ENCODE measurements at regions not wholly inside any gene's neighbourhood (a gene's known extent, or its start where the extent isn't known, plus 50 kb on each side); places are given as distances from the start of the nearest gene placed in this dataset.

DNA sequence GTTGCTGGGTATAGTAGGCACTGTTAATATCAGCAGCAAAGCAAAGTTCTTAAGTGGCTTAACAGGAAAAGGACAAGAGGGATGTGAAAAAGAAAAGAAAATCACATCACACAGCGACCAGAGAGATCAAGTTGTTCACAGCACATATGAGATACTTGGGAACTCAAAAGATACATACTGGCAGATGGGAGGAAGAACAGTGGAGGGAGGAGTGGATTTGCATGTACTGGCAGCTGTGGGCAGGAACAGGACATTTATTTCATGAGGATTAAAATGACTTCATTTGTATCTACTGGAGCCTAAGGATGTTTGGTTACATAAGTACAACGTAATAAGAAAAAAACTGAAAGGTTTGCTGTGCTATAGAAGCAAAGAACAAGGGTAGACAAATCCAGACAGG is 136.5 kb upstream of the IFNG-AS1 start:
- no peak for TF ChIP-seq CTCF (conservative IDR thresholded peaks at IDR 0.05; ENCODE audit: low read length)
- TF ChIP-seq EZH2phosphoT487 (IDR thresholded peaks at IDR 0.05; ENCODE audit: borderline replicate concordance, low read depth, low read length), result no peak
